WTC11 (cell line): ENCODE measurements at regions not wholly inside any gene's neighbourhood (a gene's known extent, or its start where the extent isn't known, plus 50 kb on each side); places are given as distances from the start of the nearest gene placed in this dataset.

Source experiments
- CBFB ChIP-seq: sonication (generic); formaldehyde crosslinking; IDR thresholded peaks from 2 replicates; pipeline ENCODE4 v1.8.1; 2022; ENCODE audit warnings: mild to moderate bottlenecking, low read depth, missing genetic modification reagents
- ELF4 ChIP-seq: sonication (generic); formaldehyde crosslinking; IDR thresholded peaks from 2 replicates; pipeline ENCODE4 v1.8.1; 2022; ENCODE audit warnings: low read depth, mild to moderate bottlenecking, moderate library complexity, missing genetic modification reagents
- EMX1 ChIP-seq: fragments of 250-450 bp; sonication (Bioruptor Pico); IDR thresholded peaks from 2 replicates; pipeline ENCODE4 v1.8.0; 2021; ENCODE audit warnings: mild to moderate bottlenecking
- FOXP1 ChIP-seq: sonication (generic); formaldehyde crosslinking; IDR thresholded peaks from 2 replicates; pipeline ENCODE4 v1.8.0; 2022; ENCODE audit warnings: missing genetic modification reagents, mild to moderate bottlenecking, moderate library complexity, borderline replicate concordance
- GABPB1 ChIP-seq: sonication (generic); formaldehyde crosslinking; IDR thresholded peaks from 2 replicates; pipeline ENCODE4 v1.8.1; 2023; ENCODE audit warnings: mild to moderate bottlenecking, missing genetic modification reagents
- GRHL2 ChIP-seq: fragments of 250-450 bp; sonication (Bioruptor Pico); IDR thresholded peaks from 2 replicates; pipeline ENCODE4 v1.8.0; 2022; ENCODE audit warnings: mild to moderate bottlenecking, moderate library complexity; ENCODE audit not compliant: insufficient replicate concordance, severe bottlenecking
- MYBL2 ChIP-seq: sonication (generic); formaldehyde crosslinking; IDR thresholded peaks from 2 replicates; pipeline ENCODE4 v1.8.1; 2023; ENCODE audit warnings: mild to moderate bottlenecking, moderate library complexity, missing genetic modification reagents
- NFATC4 ChIP-seq: fragments of 250-450 bp; sonication (Bioruptor Pico); IDR thresholded peaks from 2 replicates; pipeline ENCODE4 v1.9.0; 2021; ENCODE audit warnings: mild to moderate bottlenecking
- NR2C2 ChIP-seq: sonication (generic); formaldehyde crosslinking; IDR thresholded peaks from 2 replicates; pipeline ENCODE4 v1.8.0; 2022; ENCODE audit warnings: mild to moderate bottlenecking, missing genetic modification reagents
- NR3C1 ChIP-seq: sonication (generic); formaldehyde crosslinking; conservative IDR thresholded peaks from 2 replicates; pipeline ENCODE4 v1.8.1; 2023; ENCODE audit warnings: low read depth, mild to moderate bottlenecking, missing genetic modification reagents
- OVOL2 ChIP-seq: fragments of 250-450 bp; sonication (Bioruptor Pico); IDR thresholded peaks from 2 replicates; pipeline ENCODE4 v1.9.0; 2021; ENCODE audit warnings: mild to moderate bottlenecking, borderline replicate concordance
- PRRX2 ChIP-seq: fragments of 250-450 bp; sonication (Bioruptor Pico); IDR thresholded peaks from 2 replicates; pipeline ENCODE4 v1.8.0; 2021; ENCODE audit warnings: mild to moderate bottlenecking
- SP1 ChIP-seq: sonication (generic); formaldehyde crosslinking; conservative IDR thresholded peaks from 2 replicates; pipeline ENCODE4 v1.8.1; 2022; ENCODE audit warnings: missing genetic modification reagents
- TCF7 ChIP-seq: sonication (generic); formaldehyde crosslinking; IDR thresholded peaks from 2 replicates; pipeline ENCODE4 v1.8.0; 2022; ENCODE audit warnings: mild to moderate bottlenecking, low read depth, missing genetic modification reagents, moderate library complexity
- ZNF263 ChIP-seq: sonication (generic); formaldehyde crosslinking; IDR thresholded peaks from 2 replicates; pipeline ENCODE4 v1.8.1; 2022; ENCODE audit warnings: low read depth, mild to moderate bottlenecking, moderate library complexity, missing genetic modification reagents
- TF ChIP-seq, protein P1 (sequence below): sonication (generic); formaldehyde crosslinking; IDR thresholded peaks from 2 replicates; pipeline ENCODE4 v1.8.1; 2022; ENCODE audit warnings: low read depth, mild to moderate bottlenecking, moderate library complexity, missing genetic modification reagents, borderline replicate concordance
- TF ChIP-seq, protein P2 (sequence below): sonication (generic); formaldehyde crosslinking; IDR thresholded peaks from 2 replicates; pipeline ENCODE4 v1.8.1; 2023; ENCODE audit warnings: mild to moderate bottlenecking, moderate library complexity, missing genetic modification reagents
- TF ChIP-seq, protein P3 (sequence below): sonication (generic); formaldehyde crosslinking; IDR thresholded peaks from 2 replicates; pipeline ENCODE4 v1.8.0; 2022; ENCODE audit warnings: mild to moderate bottlenecking, missing genetic modification reagents
- TF ChIP-seq, protein P4 (sequence below): fragments of 250-450 bp; sonication (Bioruptor Pico); IDR thresholded peaks from 2 replicates; pipeline ENCODE4 v1.9.0; 2021; ENCODE audit warnings: mild to moderate bottlenecking
- TF ChIP-seq, protein P5 (sequence below): fragments of 250-450 bp; sonication (Bioruptor Pico); IDR thresholded peaks from 2 replicates; pipeline ENCODE4 v1.9.0; 2021; ENCODE audit warnings: mild to moderate bottlenecking
- TF ChIP-seq, protein P6 (sequence below): sonication (generic); formaldehyde crosslinking; IDR thresholded peaks from 2 replicates; pipeline ENCODE4 v1.8.0; 2022; ENCODE audit warnings: missing genetic modification reagents
- TF ChIP-seq, protein P7 (sequence below): sonication (generic); formaldehyde crosslinking; IDR thresholded peaks from 2 replicates; pipeline ENCODE4 v1.8.0; 2022; ENCODE audit warnings: mild to moderate bottlenecking, missing genetic modification reagents

DNA sequence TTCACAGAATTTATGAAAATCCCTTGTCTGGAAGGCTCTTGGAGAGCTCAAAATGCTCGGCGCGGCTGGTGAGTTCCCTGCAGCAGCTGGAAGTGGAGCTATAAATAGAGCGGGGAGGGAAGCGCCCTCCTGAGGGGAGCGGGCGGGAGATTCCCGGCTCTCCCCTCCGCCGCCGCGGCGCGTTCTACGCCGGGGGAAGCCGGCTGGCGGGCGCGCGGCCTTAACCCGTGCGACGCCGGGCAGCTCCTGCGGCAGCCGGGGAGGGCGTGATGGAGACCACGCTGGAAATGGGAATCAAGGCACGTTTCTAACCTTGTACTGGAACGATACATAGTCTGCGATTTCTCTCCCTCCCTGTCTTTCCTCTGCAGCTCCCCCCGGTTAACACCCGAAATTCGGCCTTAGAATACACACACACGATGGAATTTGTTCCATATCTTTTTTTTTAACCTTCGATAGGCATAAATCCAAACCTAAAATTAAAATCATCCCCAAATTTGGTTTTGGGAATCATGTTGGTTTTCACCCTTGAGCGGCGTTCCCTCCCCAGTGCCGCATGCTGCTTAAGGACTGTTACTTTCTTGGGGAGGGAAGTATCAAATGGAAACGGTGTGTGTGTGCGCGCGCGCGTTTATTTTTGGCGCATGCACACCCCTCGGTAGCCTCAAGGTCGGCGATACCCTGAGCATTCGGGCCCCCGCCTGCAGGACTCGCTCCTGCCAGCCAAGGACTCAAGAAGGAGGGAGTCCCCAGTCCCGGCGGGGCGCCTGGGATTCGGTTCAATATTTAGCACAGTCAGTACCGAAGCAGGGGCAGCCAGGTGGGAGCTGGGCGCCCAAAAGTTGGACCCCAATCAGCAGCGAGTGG lies 306.3 kb upstream of the KCNN2 start (continued):
- no peak for TF ChIP-seq OVOL2 (CRISPR knock-in tag)
- TF ChIP-seq, protein P1, sequence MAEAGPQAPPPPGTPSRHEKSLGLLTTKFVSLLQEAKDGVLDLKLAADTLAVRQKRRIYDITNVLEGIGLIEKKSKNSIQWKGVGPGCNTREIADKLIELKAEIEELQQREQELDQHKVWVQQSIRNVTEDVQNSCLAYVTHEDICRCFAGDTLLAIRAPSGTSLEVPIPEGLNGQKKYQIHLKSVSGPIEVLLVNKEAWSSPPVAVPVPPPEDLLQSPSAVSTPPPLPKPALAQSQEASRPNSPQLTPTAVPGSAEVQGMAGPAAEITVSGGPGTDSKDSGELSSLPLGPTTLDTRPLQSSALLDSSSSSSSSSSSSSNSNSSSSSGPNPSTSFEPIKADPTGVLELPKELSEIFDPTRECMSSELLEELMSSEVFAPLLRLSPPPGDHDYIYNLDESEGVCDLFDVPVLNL (CRISPR knock-in tag): 0 out of 2 replicates have a peak, but pooled peaks have one; percentile 22
- TF ChIP-seq ELF4: no peak
- peak; percentile 76 for TF ChIP-seq FOXP1 (CRISPR knock-in tag)
- TF ChIP-seq ZNF263 (CRISPR knock-in tag): no peak
- TF ChIP-seq NFATC4 (CRISPR knock-in tag): no peak
- no peak for TF ChIP-seq PRRX2
- peak; percentile 57; the same call in 1 of the 2 replicates for TF ChIP-seq MYBL2 (CRISPR knock-in tag)
- peak; percentile 58; the same call in 1 of the 2 replicates for TF ChIP-seq SP1
- TF ChIP-seq, protein P2, sequence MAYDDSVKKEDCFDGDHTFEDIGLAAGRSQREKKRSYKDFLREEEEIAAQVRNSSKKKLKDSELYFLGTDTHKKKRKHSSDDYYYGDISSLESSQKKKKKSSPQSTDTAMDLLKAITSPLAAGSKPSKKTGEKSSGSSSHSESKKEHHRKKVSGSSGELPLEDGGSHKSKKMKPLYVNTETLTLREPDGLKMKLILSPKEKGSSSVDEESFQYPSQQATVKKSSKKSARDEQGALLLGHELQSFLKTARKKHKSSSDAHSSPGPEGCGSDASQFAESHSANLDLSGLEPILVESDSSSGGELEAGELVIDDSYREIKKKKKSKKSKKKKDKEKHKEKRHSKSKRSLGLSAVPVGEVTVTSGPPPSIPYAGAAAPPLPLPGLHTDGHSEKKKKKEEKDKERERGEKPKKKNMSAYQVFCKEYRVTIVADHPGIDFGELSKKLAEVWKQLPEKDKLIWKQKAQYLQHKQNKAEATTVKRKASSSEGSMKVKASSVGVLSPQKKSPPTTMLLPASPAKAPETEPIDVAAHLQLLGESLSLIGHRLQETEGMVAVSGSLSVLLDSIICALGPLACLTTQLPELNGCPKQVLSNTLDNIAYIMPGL (CRISPR knock-in tag): peak; percentile 83; the same call in 1 of the 2 replicates
- TF ChIP-seq, protein P3, sequence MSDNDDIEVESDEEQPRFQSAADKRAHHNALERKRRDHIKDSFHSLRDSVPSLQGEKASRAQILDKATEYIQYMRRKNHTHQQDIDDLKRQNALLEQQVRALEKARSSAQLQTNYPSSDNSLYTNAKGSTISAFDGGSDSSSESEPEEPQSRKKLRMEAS: peak; percentile 61
- TF ChIP-seq TCF7: no peak
- TF ChIP-seq EMX1 (CRISPR knock-in tag): no peak
- TF ChIP-seq, protein P4, sequence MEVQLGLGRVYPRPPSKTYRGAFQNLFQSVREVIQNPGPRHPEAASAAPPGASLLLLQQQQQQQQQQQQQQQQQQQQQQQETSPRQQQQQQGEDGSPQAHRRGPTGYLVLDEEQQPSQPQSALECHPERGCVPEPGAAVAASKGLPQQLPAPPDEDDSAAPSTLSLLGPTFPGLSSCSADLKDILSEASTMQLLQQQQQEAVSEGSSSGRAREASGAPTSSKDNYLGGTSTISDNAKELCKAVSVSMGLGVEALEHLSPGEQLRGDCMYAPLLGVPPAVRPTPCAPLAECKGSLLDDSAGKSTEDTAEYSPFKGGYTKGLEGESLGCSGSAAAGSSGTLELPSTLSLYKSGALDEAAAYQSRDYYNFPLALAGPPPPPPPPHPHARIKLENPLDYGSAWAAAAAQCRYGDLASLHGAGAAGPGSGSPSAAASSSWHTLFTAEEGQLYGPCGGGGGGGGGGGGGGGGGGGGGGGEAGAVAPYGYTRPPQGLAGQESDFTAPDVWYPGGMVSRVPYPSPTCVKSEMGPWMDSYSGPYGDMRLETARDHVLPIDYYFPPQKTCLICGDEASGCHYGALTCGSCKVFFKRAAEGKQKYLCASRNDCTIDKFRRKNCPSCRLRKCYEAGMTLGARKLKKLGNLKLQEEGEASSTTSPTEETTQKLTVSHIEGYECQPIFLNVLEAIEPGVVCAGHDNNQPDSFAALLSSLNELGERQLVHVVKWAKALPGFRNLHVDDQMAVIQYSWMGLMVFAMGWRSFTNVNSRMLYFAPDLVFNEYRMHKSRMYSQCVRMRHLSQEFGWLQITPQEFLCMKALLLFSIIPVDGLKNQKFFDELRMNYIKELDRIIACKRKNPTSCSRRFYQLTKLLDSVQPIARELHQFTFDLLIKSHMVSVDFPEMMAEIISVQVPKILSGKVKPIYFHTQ: no peak
- 0 out of 2 replicates have a peak, but pooled peaks have one; percentile 54 for TF ChIP-seq CBFB (CRISPR knock-in tag)
- TF ChIP-seq NR3C1 (CRISPR knock-in tag): no peak
- TF ChIP-seq, protein P5, sequence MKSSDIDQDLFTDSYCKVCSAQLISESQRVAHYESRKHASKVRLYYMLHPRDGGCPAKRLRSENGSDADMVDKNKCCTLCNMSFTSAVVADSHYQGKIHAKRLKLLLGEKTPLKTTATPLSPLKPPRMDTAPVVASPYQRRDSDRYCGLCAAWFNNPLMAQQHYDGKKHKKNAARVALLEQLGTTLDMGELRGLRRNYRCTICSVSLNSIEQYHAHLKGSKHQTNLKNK (CRISPR knock-in tag): no peak
- TF ChIP-seq, protein P6, sequence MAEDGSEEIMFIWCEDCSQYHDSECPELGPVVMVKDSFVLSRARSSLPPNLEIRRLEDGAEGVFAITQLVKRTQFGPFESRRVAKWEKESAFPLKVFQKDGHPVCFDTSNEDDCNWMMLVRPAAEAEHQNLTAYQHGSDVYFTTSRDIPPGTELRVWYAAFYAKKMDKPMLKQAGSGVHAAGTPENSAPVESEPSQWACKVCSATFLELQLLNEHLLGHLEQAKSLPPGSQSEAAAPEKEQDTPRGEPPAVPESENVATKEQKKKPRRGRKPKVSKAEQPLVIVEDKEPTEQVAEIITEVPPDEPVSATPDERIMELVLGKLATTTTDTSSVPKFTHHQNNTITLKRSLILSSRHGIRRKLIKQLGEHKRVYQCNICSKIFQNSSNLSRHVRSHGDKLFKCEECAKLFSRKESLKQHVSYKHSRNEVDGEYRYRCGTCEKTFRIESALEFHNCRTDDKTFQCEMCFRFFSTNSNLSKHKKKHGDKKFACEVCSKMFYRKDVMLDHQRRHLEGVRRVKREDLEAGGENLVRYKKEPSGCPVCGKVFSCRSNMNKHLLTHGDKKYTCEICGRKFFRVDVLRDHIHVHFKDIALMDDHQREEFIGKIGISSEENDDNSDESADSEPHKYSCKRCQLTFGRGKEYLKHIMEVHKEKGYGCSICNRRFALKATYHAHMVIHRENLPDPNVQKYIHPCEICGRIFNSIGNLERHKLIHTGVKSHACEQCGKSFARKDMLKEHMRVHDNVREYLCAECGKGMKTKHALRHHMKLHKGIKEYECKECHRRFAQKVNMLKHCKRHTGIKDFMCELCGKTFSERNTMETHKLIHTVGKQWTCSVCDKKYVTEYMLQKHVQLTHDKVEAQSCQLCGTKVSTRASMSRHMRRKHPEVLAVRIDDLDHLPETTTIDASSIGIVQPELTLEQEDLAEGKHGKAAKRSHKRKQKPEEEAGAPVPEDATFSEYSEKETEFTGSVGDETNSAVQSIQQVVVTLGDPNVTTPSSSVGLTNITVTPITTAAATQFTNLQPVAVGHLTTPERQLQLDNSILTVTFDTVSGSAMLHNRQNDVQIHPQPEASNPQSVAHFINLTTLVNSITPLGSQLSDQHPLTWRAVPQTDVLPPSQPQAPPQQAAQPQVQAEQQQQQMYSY (CRISPR knock-in tag): no peak
- TF ChIP-seq GABPB1 (CRISPR knock-in tag): no peak
- no peak for TF ChIP-seq GRHL2 (CRISPR knock-in tag)
- no peak for TF ChIP-seq NR2C2 (CRISPR knock-in tag)
- TF ChIP-seq, protein P7, sequence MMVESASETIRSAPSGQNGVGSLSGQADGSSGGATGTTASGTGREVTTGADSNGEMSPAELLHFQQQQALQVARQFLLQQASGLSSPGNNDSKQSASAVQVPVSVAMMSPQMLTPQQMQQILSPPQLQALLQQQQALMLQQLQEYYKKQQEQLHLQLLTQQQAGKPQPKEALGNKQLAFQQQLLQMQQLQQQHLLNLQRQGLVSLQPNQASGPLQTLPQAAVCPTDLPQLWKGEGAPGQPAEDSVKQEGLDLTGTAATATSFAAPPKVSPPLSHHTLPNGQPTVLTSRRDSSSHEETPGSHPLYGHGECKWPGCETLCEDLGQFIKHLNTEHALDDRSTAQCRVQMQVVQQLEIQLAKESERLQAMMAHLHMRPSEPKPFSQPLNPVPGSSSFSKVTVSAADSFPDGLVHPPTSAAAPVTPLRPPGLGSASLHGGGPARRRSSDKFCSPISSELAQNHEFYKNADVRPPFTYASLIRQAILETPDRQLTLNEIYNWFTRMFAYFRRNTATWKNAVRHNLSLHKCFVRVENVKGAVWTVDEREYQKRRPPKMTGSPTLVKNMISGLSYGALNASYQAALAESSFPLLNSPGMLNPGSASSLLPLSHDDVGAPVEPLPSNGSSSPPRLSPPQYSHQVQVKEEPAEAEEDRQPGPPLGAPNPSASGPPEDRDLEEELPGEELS: peak; percentile 83
